Nephron (organoid): ENCODE measurements at regions not wholly inside any gene's neighbourhood (a gene's known extent, or its start where the extent isn't known, plus 50 kb on each side); places are given as distances from the start of the nearest gene placed in this dataset.

Experiments
- H3K27ac Mint-ChIP-seq, 3 experiments: 2 replicates each; pipeline ENCODE4 v1.8.0; 2020; ENCODE audit warnings: mixed read lengths in 3 of 3, mild to moderate bottlenecking in 2 of 3, moderate library complexity in 1 of 3
- H3K27me3 Mint-ChIP-seq: 2 replicates; pipeline ENCODE4 v1.8.0; 2021; ENCODE audit warnings: low read depth, mild to moderate bottlenecking, moderate library complexity, mixed read lengths
- H3K36me3 Mint-ChIP-seq: 2 replicates; pipeline ENCODE4 v1.8.0; 2020; ENCODE audit warnings: low read depth, mixed read lengths
- H3K4me1 Mint-ChIP-seq: 2 replicates; pipeline ENCODE4 v1.8.0; 2020; ENCODE audit warnings: mixed read lengths
- H3K4me3 Mint-ChIP-seq, 3 experiments: 2 replicates each; pipeline ENCODE4 v1.8.0; 2020; ENCODE audit warnings: mild to moderate bottlenecking in 3 of 3, mixed read lengths in 3 of 3, moderate library complexity in 2 of 3
- H3K9me3 Mint-ChIP-seq: 2 replicates; pipeline ENCODE4 v1.8.0; 2020; ENCODE audit warnings: mixed read lengths
- CTCF ChIP-seq, 3 experiments: fragments of 200-600 bp; sonication (generic); IDR thresholded peaks; one replicate each; pipeline ENCODE4 v1.5.0; 2021; ENCODE audit warnings: antibody characterized with exemption in 3 of 3; ENCODE audit not compliant: unreplicated experiment in 3 of 3

DNA sequence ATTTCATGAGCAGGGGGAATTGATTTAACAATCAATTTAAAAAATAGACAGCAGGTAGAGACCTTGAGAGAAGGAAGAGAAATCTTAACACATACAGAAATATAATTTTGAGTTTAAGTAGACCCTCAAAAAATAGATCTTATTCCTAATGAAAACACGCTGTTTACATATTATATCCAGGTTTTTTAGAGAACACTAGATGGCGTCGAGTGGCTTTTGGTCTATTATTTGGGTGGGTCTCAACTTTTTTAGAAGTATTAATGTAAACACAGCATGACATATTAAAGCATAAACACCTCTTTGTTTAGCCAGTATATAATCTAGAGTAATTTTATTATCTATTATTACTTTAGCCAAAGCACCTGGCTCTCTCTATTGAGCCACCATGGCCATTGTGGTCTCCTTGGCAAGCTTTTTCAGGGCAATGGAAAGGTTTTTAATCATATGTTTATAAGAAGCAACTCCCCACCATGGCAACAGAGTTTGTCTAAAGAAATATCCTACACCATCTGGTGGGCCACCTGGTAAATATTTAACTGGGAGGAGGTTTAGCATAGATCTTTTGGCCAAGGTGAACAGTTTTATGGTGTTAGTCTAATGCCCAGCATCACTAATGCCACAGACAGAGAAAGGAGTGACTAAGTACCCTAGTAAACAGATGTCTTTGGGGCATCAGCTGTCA lies 59.7 kb upstream of the PRSS1 start:
- H3K4me1 Mint-ChIP-seq = peaks cover 7% of the 10 kb centered on the region
- no peaks in the 10 kb centered on the region for H3K9me3 Mint-ChIP-seq
- H3K36me3 Mint-ChIP-seq = no peaks in the 10 kb centered on the region
- no peaks in the 10 kb centered on the region for H3K27me3 Mint-ChIP-seq
- H3K4me3 Mint-ChIP-seq = no peak overlapping the region
- no peak for TF ChIP-seq CTCF (IDR thresholded peaks at IDR 0.05; ENCODE audit: unreplicated experiment in 3 of 3)
- H3K27ac Mint-ChIP-seq = no peak overlapping the region

- Mint-ChIP-seq H3K27me3 (no peaks in the 10 kb centered on the region), H3K36me3 (no peaks in the 10 kb centered on the region), H3K9me3 (no peaks in the 10 kb centered on the region), H3K4me1 (peaks cover 7% of the 10 kb centered on the region), H3K4me3 (no peak overlapping the region), H3K27ac (no peak overlapping the region)
- TF ChIP-seq CTCF (IDR thresholded peaks at IDR 0.05; ENCODE audit: unreplicated experiment in 3 of 3) = no peak
Measured at GRCh38 chr7:142685877-142686508, 63.3 kb upstream of the PRSS1 start.

GRCh38 chr7:142681314-142682092 lies 67.8 kb upstream of the PRSS1 start:
- TF ChIP-seq CTCF (IDR thresholded peaks at IDR 0.05; ENCODE audit: unreplicated experiment in 3 of 3) = no peak
- Mint-ChIP-seq H3K27ac (no peak overlapping the region), H3K27me3 (no peaks in the 10 kb centered on the region), H3K36me3 (no peaks in the 10 kb centered on the region), H3K9me3 (peaks cover 5% of the 10 kb centered on the region), H3K4me3 (no peak overlapping the region), H3K4me1 (peaks cover 7% of the 10 kb centered on the region)

- H3K27me3 Mint-ChIP-seq = no peaks in the 10 kb centered on the region
- H3K27ac Mint-ChIP-seq = no peak overlapping the region
- no peak overlapping the region for H3K4me3 Mint-ChIP-seq
- no peak for TF ChIP-seq CTCF (IDR thresholded peaks at IDR 0.05; ENCODE audit: unreplicated experiment in 3 of 3)
- H3K36me3 Mint-ChIP-seq = no peaks in the 10 kb centered on the region
- peaks cover 2% of the 10 kb centered on the region for H3K9me3 Mint-ChIP-seq
- no peaks in the 10 kb centered on the region for H3K4me1 Mint-ChIP-seq
Measured at GRCh38 chr7:142671506-142671905, 77.8 kb upstream of the PRSS1 start.

GRCh38 chr7:142670511-142670910 lies 78.8 kb upstream of the PRSS1 start:
- Mint-ChIP-seq H3K4me3 (no peak overlapping the region), H3K27ac (no peak overlapping the region), H3K27me3 (no peaks in the 10 kb centered on the region), H3K36me3 (no peaks in the 10 kb centered on the region), H3K9me3 (peaks cover 2% of the 10 kb centered on the region), H3K4me1 (no peaks in the 10 kb centered on the region)
- TF ChIP-seq CTCF (IDR thresholded peaks at IDR 0.05; ENCODE audit: unreplicated experiment in 3 of 3) = no peak
